K562 (cell line): ENCODE measurements at regions not wholly inside any gene's neighbourhood (a gene's known extent, or its start where the extent isn't known, plus 50 kb on each side); places are given as distances from the start of the nearest gene placed in this dataset.

Source experiments
- ATAC-seq: fragments of 200-7000 bp; cut with Tn5 transposase; 3 replicates; pipeline ENCODE4 v1.9.1; 2020; ENCODE audit warnings: moderate library complexity
- BruUV-seq: library from RNA; stranded (reverse); fragments of 400-500 nt; replicated peaks from 2 replicates; lab custom pipeline; 2021; lab: Mats Ljungman, UMichigan
- CTCF ChIA-PET: fragments of 300-600 bp; formaldehyde crosslinking; extraction: SDS; loops from one replicate; lab custom pipeline; 2021; ENCODE audit warnings: low intra/inter-chr PET ratio; lab: Yijun Ruan, JAX
- POLR2A ChIA-PET: fragments of 300-600, 350-650 bp; sonication (Branson Sonifier 250); formaldehyde crosslinking; extraction: SDS; loops from one replicate; lab custom pipeline; 2021; ENCODE audit warnings: antibody characterized with exemption, inconsistent platforms; lab: Yijun Ruan, JAX
- DNase-seq, 4 experiments: peaks; one replicate each; pipeline versions ENCODE4 v3.0.0 to v3.0.0-alpha.2; 2011 to 2018; ENCODE audit warnings: low spot score in 3 of 4, mixed read lengths in 3 of 4; ENCODE audit errors: extremely low read depth in 1 of 4
- FAIRE-seq: peaks from 2 replicates; lab custom pipeline; 2011; peaks lifted over from hg19 to GRCh38; lab: Jason Lieb, UNC
- H2AFZ ChIP-seq: 2 replicates; pipeline ENCODE4 v1.6.0; 2011; ENCODE audit warnings: low read depth, low read length, control low read depth, inconsistent platforms
- H3K27ac ChIP-seq: fragments of 200-600 bp; 3 replicates; pipeline ENCODE4 v1.8.0; 2011; ENCODE audit warnings: low read depth, mild to moderate bottlenecking, control low read depth, inconsistent platforms, low read length, moderate library complexity, mixed read lengths; ENCODE audit errors: extremely low read depth
- H3K27me3 ChIP-seq, 2 experiments: fragments of 300-600 bp in 1 of 2; 2 replicates in 1 of 2; 3 replicates in 1 of 2; pipeline versions ENCODE4 v1.6.0 to v1.8.0; 2011; ENCODE audit warnings: inconsistent platforms in 2 of 2, low read length in 2 of 2, mild to moderate bottlenecking in 1 of 2, mixed read lengths in 1 of 2, moderate library complexity in 1 of 2; ENCODE audit not compliant: control insufficient read depth in 2 of 2, insufficient read depth in 2 of 2
- H3K36me3 ChIP-seq: fragments of 300-600 bp; 3 replicates; pipeline ENCODE4 v1.8.0; 2011; ENCODE audit warnings: mild to moderate bottlenecking, low read length, inconsistent platforms; ENCODE audit not compliant: control insufficient read depth, insufficient read depth
- H3K4me1 ChIP-seq, 2 experiments: fragments of 200-600 bp in 1 of 2; replicated peaks in 1 of 2; 2 replicates in 1 of 2; 3 replicates in 1 of 2; pipeline versions ENCODE4 v1.5.1 to v1.8.0; 2011; ENCODE audit warnings: inconsistent platforms in 2 of 2, low read length in 2 of 2, mild to moderate bottlenecking in 1 of 2, mixed read lengths in 1 of 2, moderate library complexity in 1 of 2; ENCODE audit not compliant: control insufficient read depth in 2 of 2, insufficient read depth in 2 of 2
- H3K4me2 ChIP-seq: 2 replicates; pipeline ENCODE4 v1.6.1; 2011; ENCODE audit warnings: low read length, control low read depth, inconsistent platforms, mixed read lengths; ENCODE audit not compliant: insufficient read depth
- H3K4me3 ChIP-seq: fragments of 200-600 bp; sonication (generic), shearing (Covaris generic); 2 replicates; pipeline ENCODE4 v1.5.1; 2016; ENCODE audit warnings: control low read depth, inconsistent platforms
- H3K79me2 ChIP-seq: fragments of 200-600 bp; 3 replicates; pipeline ENCODE4 v1.8.0; 2011; ENCODE audit warnings: low read length, inconsistent platforms; ENCODE audit not compliant: control insufficient read depth, insufficient read depth
- H3K9ac ChIP-seq, 2 experiments: 2 replicates each; pipeline versions ENCODE4 v1.6.0 to v1.6.1; 2011; ENCODE audit warnings: low read depth in 2 of 2, low read length in 2 of 2, control low read depth in 1 of 2, inconsistent platforms in 1 of 2, mild to moderate bottlenecking in 1 of 2, mixed read lengths in 1 of 2; ENCODE audit not compliant: insufficient read depth in 1 of 2
- H3K9me1 ChIP-seq: one replicate; pipeline ENCODE4 v1.6.0; 2011; ENCODE audit warnings: inconsistent platforms, mild to moderate bottlenecking, low read length, moderate library complexity; ENCODE audit not compliant: control insufficient read depth, insufficient read depth
- H3K9me3 ChIP-seq: replicated peaks from 2 replicates; pipeline ENCODE4 v1.5.1; 2011; ENCODE audit warnings: low read depth, low read length, inconsistent platforms; ENCODE audit not compliant: control insufficient read depth, insufficient read depth
- H4K20me1 ChIP-seq: replicated peaks from 2 replicates; pipeline ENCODE4 v1.6.1; 2011; ENCODE audit warnings: low read length, inconsistent platforms, mixed read lengths; ENCODE audit not compliant: control insufficient read depth, insufficient read depth
- BMI1 ChIP-seq: fragments of 150-350 bp; IDR thresholded peaks from 2 replicates; pipeline ENCODE4 v1.6.1; 2014; ENCODE audit warnings: low read length
- CGGBP1 ChIP-seq: fragments of 250-450 bp; sonication (Bioruptor Pico); IDR thresholded peaks from 2 replicates; pipeline ENCODE4 v1.9.0; 2021; ENCODE audit warnings: mild to moderate bottlenecking
- CLOCK ChIP-seq: fragments of 250-450 bp; sonication (Bioruptor Pico); IDR thresholded peaks from 2 replicates; pipeline ENCODE4 v1.4.0; 2020; ENCODE audit warnings: mild to moderate bottlenecking, moderate library complexity, borderline replicate concordance
- HCFC1 ChIP-seq: IDR thresholded peaks from 2 replicates; pipeline ENCODE4 v1.6.1; 2012; ENCODE audit warnings: low read depth, low read length, improper control_type of control experiment
- MYBL2 ChIP-seq, 2 experiments: fragments of 450-650 bp in 1 of 2; sonication (generic) in 1 of 2; formaldehyde crosslinking in 1 of 2; IDR thresholded peaks; 2 replicates each; pipeline versions ENCODE4 v1.6.1 to v1.8.1; 2017 to 2022; ENCODE audit warnings: borderline replicate concordance in 1 of 2, inconsistent platforms in 1 of 2, low read depth in 1 of 2, mild to moderate bottlenecking in 1 of 2, missing genetic modification reagents in 1 of 2, moderate library complexity in 1 of 2
- NR1H2 ChIP-seq: sonication (generic); formaldehyde crosslinking; IDR thresholded peaks from 2 replicates; pipeline ENCODE4 v1.4.0; 2020; ENCODE audit warnings: mild to moderate bottlenecking, missing genetic modification reagents
- SMAD3 ChIP-seq: fragments of 450-650 bp; formaldehyde crosslinking; conservative IDR thresholded peaks from 2 replicates; pipeline ENCODE4 v1.4.0; 2020; ENCODE audit warnings: mild to moderate bottlenecking
- SP2 ChIP-seq: IDR thresholded peaks from 2 replicates; pipeline ENCODE4 v1.6.1; 2011; ENCODE audit warnings: mild to moderate bottlenecking, low read depth, low read length, moderate library complexity; ENCODE audit not compliant: poor library complexity, severe bottlenecking; ENCODE audit errors: extremely low read depth
- TCF7L2 ChIP-seq: fragments of 150-350 bp; IDR thresholded peaks from 2 replicates; pipeline ENCODE4 v1.6.1; 2016; ENCODE audit warnings: low read depth, mild to moderate bottlenecking, low read length, moderate library complexity
- ZBTB49 ChIP-seq: sonication (generic); formaldehyde crosslinking; IDR thresholded peaks from 2 replicates; pipeline ENCODE4 v1.8.0; 2022; ENCODE audit warnings: missing genetic modification reagents, mild to moderate bottlenecking, borderline replicate concordance
- ZNF584 ChIP-seq: fragments of 200-800 bp; sonication (Bioruptor generic); IDR thresholded peaks from 2 replicates; pipeline ENCODE4 v1.6.1; 2016; ENCODE audit warnings: low read depth, mild to moderate bottlenecking, missing genetic modification characterization, missing compliant biosample characterization
- ZNF696 ChIP-seq: fragments of 250-450 bp; sonication (Bioruptor Pico); conservative IDR thresholded peaks from 2 replicates; pipeline ENCODE4 v1.4.0; 2020; ENCODE audit warnings: mild to moderate bottlenecking, moderate library complexity
- ZNF699 ChIP-seq: fragments of 250-450 bp; sonication (Bioruptor Pico); IDR thresholded peaks from 2 replicates; pipeline ENCODE4 v1.8.0; 2021; ENCODE audit warnings: mild to moderate bottlenecking, moderate library complexity; ENCODE audit not compliant: insufficient replicate concordance
- ZNF766 ChIP-seq: fragments of 200-800 bp; sonication (Bioruptor generic); conservative IDR thresholded peaks from 2 replicates; pipeline ENCODE4 v1.6.1; 2016; ENCODE audit warnings: missing genetic modification characterization, missing compliant biosample characterization
- ZZZ3 ChIP-seq: fragments of 450-650 bp; IDR thresholded peaks from 2 replicates; pipeline ENCODE4 v1.6.1; 2016; ENCODE audit warnings: antibody characterized with exemption, mild to moderate bottlenecking, moderate library complexity
- WGBS: fragments of 100-300 bp; shearing (Covaris generic); methylation state at CpG from one replicate; pipeline ENCODE4 v1.1.6; 2016; ENCODE audit warnings: low coverage, mixed read lengths; ENCODE audit not compliant: insufficient coverage; ENCODE audit errors: missing lambda C conversion rate; 5-methylcytosine and 5-hydroxymethylcytosine counted together
- in situ Hi-C: fragments of 300-500 bp; cut with MboI; formaldehyde crosslinking; loops from 4 replicates; pipeline ENCODE4 v1.15.0; 2018; ENCODE audit warnings: inconsistent platforms, mixed read lengths
- intact Hi-C: fragments of 100-400 bp; cut with micrococcal nuclease; formaldehyde crosslinking; loops from 2 replicates; pipeline ENCODE4 v1.14.2; 2022

- POLR2A ChIA-PET = interaction anchor here (0.5 to 0.6 kb wide), 3 partner anchors 337 to 728 kb away, joined by 3 read pairs; no protein-coding TSS in a partner anchor
- Histone ChIP-seq H3K9me3 (no peaks in the 10 kb centered on the region), H3K27ac (no peak overlapping the region), H3K36me3 (no peaks in the 10 kb centered on the region), H3K4me3 (no peak overlapping the region), H3K4me2 (peak overlapping the region; percentile 73), H3K27me3 (peaks cover 0 to 6% of the 10 kb centered on the region in 2 experiments; a peak in 1 of 5 replicates), H4K20me1 (no peaks in the 10 kb centered on the region), H3K9me1 (no peaks in the 10 kb centered on the region), H3K4me1 (no peaks in the 10 kb centered on the region; a peak in 1 of 5 replicates), H2AFZ (peak overlapping the region; percentile 96), H3K9ac (no peak overlapping the region), H3K79me2 (no peaks in the 10 kb centered on the region)
- CTCF ChIA-PET = interaction anchor here (1.8 to 2.1 kb wide), 2 partner anchors 96 to 238 kb away, joined by 7 to 17 read pairs; no protein-coding TSS in a partner anchor
- in situ Hi-C loops (no loop called here), intact Hi-C loops (loop anchor here (2.0 to 10.0 kb wide), 3 partner anchors 97 to 723 kb away; no protein-coding TSS in a partner anchor)
- DNase-seq (peak; percentile 74 to 85 (median 80)), FAIRE-seq (peak; percentile 92), ATAC-seq (peak; percentile 96)
- 29% methylated on average over 13 of the region's 13 CpGs for WGBS
- BruUV-seq = no TSS peak
- TF ChIP-seq ZNF696 (CRISPR knock-in tag) (no peak), ZBTB49 (CRISPR knock-in tag) (no peak), CGGBP1 (CRISPR knock-in tag) (no peak), SP2 (no peak), HCFC1 (peak; percentile 50), ZNF584 (CRISPR knock-in tag) (no peak), SMAD3 (CRISPR knock-in tag) (no peak), BMI1 (no peak), ZZZ3 (no peak), ZNF766 (CRISPR knock-in tag) (peak; percentile 68; the same call in 1 of the 2 replicates), CLOCK (CRISPR knock-in tag) (no peak), NR1H2 (CRISPR knock-in tag) (no peak), ZNF699 (CRISPR knock-in tag) (no peak), TCF7L2 (no peak), MYBL2 (IDR thresholded peaks at IDR 0.05; ENCODE audit: low read depth) (no peak), MYBL2 (CRISPR knock-in tag; IDR thresholded peaks at IDR 0.05; ENCODE audit: borderline replicate concordance) (no peak)
These were observed 168.6 kb downstream of the SS18 start for GRCh38 chr18:25921677-25922421.
